ENCODE measurements at regions not wholly inside any gene's neighbourhood (a gene's known extent, or its start where the extent isn't known, plus 50 kb on each side); places are given as distances from the start of the nearest gene placed in this dataset.
"Not testable (repeated sequence)": the region's sequence is repeated elsewhere in the genome, so short reads cannot be mapped to it uniquely, and the experiment has no call there.

DNA sequence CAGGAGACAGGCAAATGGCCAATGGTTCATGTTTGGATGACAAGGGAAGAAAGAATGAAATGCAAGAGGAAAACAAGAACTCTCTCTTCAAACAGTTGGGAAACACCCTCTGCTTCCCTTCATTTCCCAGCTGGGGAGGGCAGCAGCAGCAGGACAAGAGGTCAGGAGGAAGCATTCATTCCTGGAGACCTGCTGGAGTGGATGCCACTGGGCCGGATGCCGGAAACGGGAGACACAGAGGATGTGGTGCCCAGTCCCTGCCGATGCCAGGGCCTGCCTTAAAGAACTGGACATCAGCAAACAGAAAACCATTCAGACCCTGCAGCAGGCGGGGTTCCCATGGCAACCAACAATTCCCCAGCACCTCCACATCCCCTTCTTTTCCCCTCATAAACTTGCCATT, 102.3 kb upstream of the ZNF648 start:
- no peaks in the 10 kb centered on the region for H3K4me1 ChIP-seq (ENCODE audit: control insufficient read depth, insufficient read depth, low read length)
- no peak overlapping the region for H3K4me3 ChIP-seq (ENCODE audit: low read length in 2 of 2)
- no peaks in the 10 kb centered on the region for H3K36me3 ChIP-seq (ENCODE audit: control insufficient read depth in 2 of 2, insufficient read depth in 2 of 2, low read length in 2 of 2)
- H3K27ac ChIP-seq (ENCODE audit: low read length), result no peak overlapping the region
- H3K27me3 ChIP-seq (ENCODE audit: control insufficient read depth in 1 of 2, insufficient read depth in 2 of 2, low read length in 2 of 2), result no peaks in the 10 kb centered on the region
- H3K9me3 ChIP-seq (ENCODE audit: control insufficient read depth in 2 of 2, low read length in 2 of 2), result no peaks in the 10 kb centered on the region
- no peak overlapping the region for H3K9ac ChIP-seq (ENCODE audit: low read length in 2 of 2)

DNA sequence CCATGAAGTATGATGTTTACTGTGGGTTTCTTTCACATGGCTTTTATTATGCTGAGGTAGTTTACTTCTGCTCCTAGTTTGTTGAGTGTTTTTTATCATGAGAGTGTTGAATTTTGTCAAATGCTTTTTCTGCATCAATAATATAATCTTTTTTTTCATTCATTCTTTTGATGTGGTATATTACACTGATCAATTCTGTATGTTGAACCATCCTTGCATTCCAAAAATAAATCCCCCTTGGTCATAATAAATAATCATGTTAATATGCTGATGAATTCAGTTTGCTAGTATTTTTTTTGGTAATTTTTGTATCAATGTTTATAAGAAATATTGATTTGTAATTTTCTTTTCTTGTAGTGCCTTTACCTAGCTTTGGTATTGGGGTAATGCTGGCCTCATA, 97.9 kb upstream of the ZNF648 start:
- no peak overlapping the region for H3K9ac ChIP-seq (ENCODE audit: low read length in 2 of 2)
- H3K27ac ChIP-seq (ENCODE audit: low read length), result no peak overlapping the region
- H3K4me3 ChIP-seq (ENCODE audit: low read length in 2 of 2), result no peak overlapping the region
- H3K9me3 ChIP-seq (ENCODE audit: control insufficient read depth in 2 of 2, low read length in 2 of 2), result no peaks in the 10 kb centered on the region
- no peaks in the 10 kb centered on the region for H3K4me1 ChIP-seq (ENCODE audit: control insufficient read depth, insufficient read depth, low read length)
- H3K27me3 ChIP-seq (ENCODE audit: control insufficient read depth in 1 of 2, insufficient read depth in 2 of 2, low read length in 2 of 2), result no peaks in the 10 kb centered on the region
- H3K36me3 ChIP-seq (ENCODE audit: control insufficient read depth in 2 of 2, insufficient read depth in 2 of 2, low read length in 2 of 2), result no peaks in the 10 kb centered on the region

DNA sequence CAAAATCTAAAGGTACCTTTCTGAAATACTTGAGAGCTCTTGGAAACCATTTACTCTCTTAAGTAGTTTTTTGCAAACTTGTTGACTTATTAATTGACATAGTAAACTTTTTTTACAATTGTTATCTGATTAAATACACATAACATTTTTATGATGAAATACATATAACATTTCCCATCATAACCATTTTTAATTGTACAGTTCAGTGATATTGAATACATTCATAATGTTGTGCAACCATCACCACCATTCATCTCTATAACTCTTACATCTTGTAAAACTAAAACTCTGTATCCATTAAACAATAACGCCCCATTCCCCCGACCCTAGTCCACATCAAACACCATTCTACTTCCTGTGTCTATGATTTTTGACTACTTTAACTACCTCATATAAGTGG, 95.7 kb upstream of the ZNF648 start:
- H3K27me3 ChIP-seq (ENCODE audit: control insufficient read depth in 1 of 2, insufficient read depth in 2 of 2, low read length in 2 of 2), result no peaks in the 10 kb centered on the region
- H3K36me3 ChIP-seq (ENCODE audit: control insufficient read depth in 2 of 2, insufficient read depth in 2 of 2, low read length in 2 of 2), result no peaks in the 10 kb centered on the region
- H3K27ac ChIP-seq (ENCODE audit: low read length), result no peak overlapping the region
- no peaks in the 10 kb centered on the region for H3K9me3 ChIP-seq (ENCODE audit: control insufficient read depth in 2 of 2, low read length in 2 of 2)
- no peak overlapping the region for H3K4me3 ChIP-seq (ENCODE audit: low read length in 2 of 2)
- no peak overlapping the region for H3K9ac ChIP-seq (ENCODE audit: low read length in 2 of 2)
- H3K4me1 ChIP-seq (ENCODE audit: control insufficient read depth, insufficient read depth, low read length), result no peaks in the 10 kb centered on the region

DNA sequence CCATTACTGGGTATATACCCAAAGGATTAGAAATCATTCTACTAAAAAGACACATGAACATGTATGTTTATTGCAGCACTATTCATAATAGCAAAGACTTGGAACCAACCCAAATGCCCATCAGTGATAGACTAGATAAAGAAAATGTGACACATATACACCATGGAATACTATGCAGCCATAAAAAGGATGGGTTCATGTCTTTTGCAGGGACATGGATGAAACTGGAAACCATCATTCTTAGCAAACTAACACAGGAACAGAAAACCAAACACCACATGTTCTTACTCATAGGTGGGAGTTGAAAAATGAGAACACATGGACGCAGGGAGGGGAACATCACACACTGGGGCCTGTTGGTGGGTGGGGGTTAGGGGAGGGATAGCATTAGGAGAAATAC, 92.9 kb upstream of the ZNF648 start:
- H3K36me3 ChIP-seq (ENCODE audit: control insufficient read depth in 2 of 2, insufficient read depth in 2 of 2, low read length in 2 of 2); H3K27ac ChIP-seq (ENCODE audit: low read length); H3K4me3 ChIP-seq (ENCODE audit: low read length in 2 of 2); H3K9me3 ChIP-seq (ENCODE audit: control insufficient read depth in 2 of 2, low read length in 2 of 2); H3K9ac ChIP-seq (ENCODE audit: low read length in 2 of 2); H3K4me1 ChIP-seq (ENCODE audit: control insufficient read depth, insufficient read depth, low read length); H3K27me3 ChIP-seq (ENCODE audit: control insufficient read depth in 1 of 2, insufficient read depth in 2 of 2, low read length in 2 of 2): not testable (repeated sequence)

DNA sequence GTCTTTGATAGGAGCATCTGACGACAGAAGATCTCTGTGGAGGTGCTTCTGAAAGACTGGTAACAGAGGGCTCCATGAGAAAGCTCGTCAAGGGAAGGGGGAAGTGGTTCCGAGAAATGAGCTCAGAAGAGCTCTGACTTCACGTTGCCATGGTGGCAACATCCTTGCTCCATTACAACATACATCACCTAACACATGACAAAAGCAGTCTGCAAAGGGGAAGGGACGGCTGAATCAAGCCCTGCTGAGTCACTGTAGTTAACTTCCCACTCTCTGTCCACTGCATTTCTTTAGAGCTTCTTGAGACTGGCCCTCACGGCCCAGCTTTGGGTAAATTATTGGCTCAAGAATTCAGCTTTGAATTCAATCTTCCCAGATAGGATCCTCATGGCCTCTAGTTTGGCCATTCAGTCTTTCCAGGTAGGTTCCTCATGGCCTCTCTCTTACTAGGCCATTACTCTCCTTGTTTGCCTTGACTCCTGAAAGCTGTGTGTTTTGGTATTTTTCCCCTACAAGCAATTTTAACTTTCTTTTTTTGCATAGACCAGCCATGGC, 88.0 kb upstream of the ZNF648 start:
- Histone ChIP-seq H3K27ac (ENCODE audit: low read length) (no peak overlapping the region), H3K36me3 (ENCODE audit: control insufficient read depth in 2 of 2, insufficient read depth in 2 of 2, low read length in 2 of 2) (no peaks in the 10 kb centered on the region), H3K4me1 (ENCODE audit: control insufficient read depth, insufficient read depth, low read length) (peaks cover 10% of the 10 kb centered on the region), H3K27me3 (ENCODE audit: control insufficient read depth in 1 of 2, insufficient read depth in 2 of 2, low read length in 2 of 2) (no peaks in the 10 kb centered on the region), H3K4me3 (ENCODE audit: low read length in 2 of 2) (no peak overlapping the region), H3K9ac (ENCODE audit: low read length in 2 of 2) (no peak overlapping the region), H3K9me3 (ENCODE audit: control insufficient read depth in 2 of 2, low read length in 2 of 2) (no peaks in the 10 kb centered on the region)

DNA sequence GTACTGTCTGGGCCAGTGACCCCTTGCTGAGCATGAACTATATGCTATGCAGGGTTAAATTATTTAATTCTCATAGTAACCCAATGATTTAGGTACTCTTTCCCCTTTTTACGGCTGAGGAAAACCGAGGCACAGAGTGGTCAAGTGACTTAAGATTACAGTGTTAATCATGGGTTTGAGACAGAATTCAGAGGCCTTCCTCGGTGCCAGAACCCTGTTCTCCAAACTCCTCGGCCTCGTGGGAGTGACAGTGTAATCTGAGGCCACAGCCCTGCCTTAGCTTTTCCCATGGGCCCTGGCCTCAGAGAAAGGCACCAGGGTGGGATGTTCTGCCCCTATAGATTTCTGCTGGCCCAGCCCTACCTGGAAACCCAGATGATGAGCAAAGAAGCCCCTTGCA, 86.4 kb upstream of the ZNF648 start:
- Histone ChIP-seq H3K9me3 (ENCODE audit: control insufficient read depth in 2 of 2, low read length in 2 of 2) (no peaks in the 10 kb centered on the region), H3K4me1 (ENCODE audit: control insufficient read depth, insufficient read depth, low read length) (peaks cover 26% of the 10 kb centered on the region), H3K36me3 (ENCODE audit: control insufficient read depth in 2 of 2, insufficient read depth in 2 of 2, low read length in 2 of 2) (no peaks in the 10 kb centered on the region), H3K9ac (ENCODE audit: low read length in 2 of 2) (no peak overlapping the region), H3K27me3 (ENCODE audit: control insufficient read depth in 1 of 2, insufficient read depth in 2 of 2, low read length in 2 of 2) (no peaks in the 10 kb centered on the region), H3K27ac (ENCODE audit: low read length) (no peak overlapping the region), H3K4me3 (ENCODE audit: low read length in 2 of 2) (no peak overlapping the region)

DNA sequence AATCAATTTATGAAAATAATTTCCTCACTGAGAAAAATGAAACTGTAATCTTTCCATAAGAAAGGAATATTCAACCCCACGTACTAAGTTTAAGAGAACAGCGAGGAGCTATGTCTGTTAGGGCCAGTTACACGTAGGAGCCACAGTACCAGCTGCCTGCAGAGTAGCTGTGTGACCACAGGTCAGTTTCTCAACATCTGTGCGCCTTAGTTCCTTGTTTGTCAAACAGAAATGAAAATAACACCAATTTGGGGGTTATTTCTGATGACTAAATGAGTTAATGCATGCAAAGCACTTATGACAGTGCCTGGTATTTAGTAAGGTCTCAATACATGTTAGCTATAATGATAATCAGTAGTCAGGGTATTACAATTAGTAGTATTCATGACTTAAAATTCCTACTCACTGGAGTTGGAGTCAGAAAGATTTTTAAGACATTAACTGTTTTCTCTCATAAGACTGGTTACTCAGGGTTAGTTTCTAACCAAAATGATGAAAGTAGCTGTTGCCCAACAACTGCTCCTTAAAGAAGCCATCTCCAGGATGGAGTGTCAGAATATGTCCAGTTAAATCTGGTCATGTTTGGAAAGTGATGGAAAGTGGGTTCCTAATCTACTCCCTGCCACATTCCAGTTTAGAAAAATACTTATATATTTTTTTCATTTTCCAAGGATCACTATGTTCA, 85.8 kb upstream of the ZNF648 start:
- Histone ChIP-seq H3K4me3 (ENCODE audit: low read length in 2 of 2) (no peak overlapping the region), H3K4me1 (ENCODE audit: control insufficient read depth, insufficient read depth, low read length) (peaks cover 27% of the 10 kb centered on the region), H3K27me3 (ENCODE audit: control insufficient read depth in 1 of 2, insufficient read depth in 2 of 2, low read length in 2 of 2) (no peaks in the 10 kb centered on the region), H3K36me3 (ENCODE audit: control insufficient read depth in 2 of 2, insufficient read depth in 2 of 2, low read length in 2 of 2) (no peaks in the 10 kb centered on the region), H3K9ac (ENCODE audit: low read length in 2 of 2) (no peak overlapping the region), H3K9me3 (ENCODE audit: control insufficient read depth in 2 of 2, low read length in 2 of 2) (no peaks in the 10 kb centered on the region), H3K27ac (ENCODE audit: low read length) (no peak overlapping the region)

DNA sequence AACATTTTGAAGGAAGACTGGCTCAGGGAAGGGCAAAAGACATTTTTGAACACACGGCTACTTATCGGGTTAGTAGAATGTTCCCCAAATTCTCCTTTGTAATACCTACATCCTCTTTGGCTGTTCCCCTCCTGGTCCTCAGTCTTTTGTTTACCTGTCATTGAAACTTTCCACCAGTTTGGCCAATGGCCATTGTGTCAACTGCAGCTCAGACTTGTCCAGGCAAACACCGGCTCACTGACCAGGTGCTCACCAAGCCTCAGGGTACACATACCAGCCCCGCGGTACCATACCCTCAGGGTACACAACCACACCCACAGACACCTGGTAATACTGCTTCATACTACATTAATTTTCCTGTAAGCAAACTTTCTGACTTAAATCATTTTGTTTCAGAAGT, 84.8 kb upstream of the ZNF648 start:
- Histone ChIP-seq H3K27ac (ENCODE audit: low read length) (no peak overlapping the region), H3K9me3 (ENCODE audit: control insufficient read depth in 2 of 2, low read length in 2 of 2) (no peaks in the 10 kb centered on the region), H3K4me3 (ENCODE audit: low read length in 2 of 2) (no peak overlapping the region), H3K36me3 (ENCODE audit: control insufficient read depth in 2 of 2, insufficient read depth in 2 of 2, low read length in 2 of 2) (no peaks in the 10 kb centered on the region), H3K4me1 (ENCODE audit: control insufficient read depth, insufficient read depth, low read length) (peaks cover 27% of the 10 kb centered on the region), H3K9ac (ENCODE audit: low read length in 2 of 2) (no peak overlapping the region), H3K27me3 (ENCODE audit: control insufficient read depth in 1 of 2, insufficient read depth in 2 of 2, low read length in 2 of 2) (no peaks in the 10 kb centered on the region)

DNA sequence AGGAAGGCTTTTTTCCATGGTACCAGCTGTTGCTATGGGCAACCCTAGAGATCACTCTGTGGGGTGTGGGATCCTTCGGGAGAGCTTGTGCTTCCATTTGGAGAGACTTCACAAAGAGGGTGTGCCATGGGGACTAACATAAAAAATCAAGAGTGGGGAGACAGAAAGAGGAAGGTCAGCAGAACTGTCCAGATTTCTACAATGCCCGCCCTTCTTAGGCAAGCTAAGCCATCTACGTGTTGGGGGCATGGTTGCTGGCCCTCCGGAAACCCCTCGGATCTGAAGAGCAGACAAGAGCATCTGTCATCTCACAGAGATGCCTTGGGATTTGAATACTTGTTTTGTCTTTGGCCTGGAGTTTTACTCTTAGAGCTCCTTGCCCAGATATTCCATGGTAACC, 83.9 kb upstream of the ZNF648 start:
- Histone ChIP-seq H3K4me1 (ENCODE audit: control insufficient read depth, insufficient read depth, low read length) (peaks cover 27% of the 10 kb centered on the region), H3K27me3 (ENCODE audit: control insufficient read depth in 1 of 2, insufficient read depth in 2 of 2, low read length in 2 of 2) (no peaks in the 10 kb centered on the region), H3K4me3 (ENCODE audit: low read length in 2 of 2) (no peak overlapping the region), H3K9ac (ENCODE audit: low read length in 2 of 2) (no peak overlapping the region), H3K9me3 (ENCODE audit: control insufficient read depth in 2 of 2, low read length in 2 of 2) (no peaks in the 10 kb centered on the region), H3K36me3 (ENCODE audit: control insufficient read depth in 2 of 2, insufficient read depth in 2 of 2, low read length in 2 of 2) (no peaks in the 10 kb centered on the region), H3K27ac (ENCODE audit: low read length) (peak overlapping the region; percentile 93)

DNA sequence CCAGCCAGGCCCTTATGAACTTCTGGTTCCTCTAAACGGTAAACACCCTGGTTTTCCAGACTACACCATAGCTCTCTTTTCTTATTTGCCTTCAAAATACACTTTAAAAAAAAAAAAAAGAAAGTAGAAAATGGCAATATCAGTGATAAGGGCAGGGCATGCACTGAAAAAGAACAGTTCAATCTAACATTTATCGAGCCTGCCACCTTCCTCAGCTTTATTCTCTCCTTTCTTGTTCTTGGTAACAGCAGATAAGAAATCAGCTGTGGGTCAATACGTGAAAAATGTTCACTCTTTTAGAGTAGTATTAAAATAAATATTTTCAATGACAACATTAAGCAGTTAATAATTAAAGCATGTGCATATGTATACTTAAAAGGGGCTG, 83.1 kb upstream of the ZNF648 start:
- Histone ChIP-seq H3K27me3 (ENCODE audit: control insufficient read depth in 1 of 2, insufficient read depth in 2 of 2, low read length in 2 of 2) (no peaks in the 10 kb centered on the region), H3K36me3 (ENCODE audit: control insufficient read depth in 2 of 2, insufficient read depth in 2 of 2, low read length in 2 of 2) (no peaks in the 10 kb centered on the region), H3K4me3 (ENCODE audit: low read length in 2 of 2) (no peak overlapping the region), H3K27ac (ENCODE audit: low read length) (peak overlapping the region; percentile 93), H3K9ac (ENCODE audit: low read length in 2 of 2) (peak overlapping the region; percentile 47 to 62), H3K4me1 (ENCODE audit: control insufficient read depth, insufficient read depth, low read length) (peaks cover 27% of the 10 kb centered on the region), H3K9me3 (ENCODE audit: control insufficient read depth in 2 of 2, low read length in 2 of 2) (no peaks in the 10 kb centered on the region)

DNA sequence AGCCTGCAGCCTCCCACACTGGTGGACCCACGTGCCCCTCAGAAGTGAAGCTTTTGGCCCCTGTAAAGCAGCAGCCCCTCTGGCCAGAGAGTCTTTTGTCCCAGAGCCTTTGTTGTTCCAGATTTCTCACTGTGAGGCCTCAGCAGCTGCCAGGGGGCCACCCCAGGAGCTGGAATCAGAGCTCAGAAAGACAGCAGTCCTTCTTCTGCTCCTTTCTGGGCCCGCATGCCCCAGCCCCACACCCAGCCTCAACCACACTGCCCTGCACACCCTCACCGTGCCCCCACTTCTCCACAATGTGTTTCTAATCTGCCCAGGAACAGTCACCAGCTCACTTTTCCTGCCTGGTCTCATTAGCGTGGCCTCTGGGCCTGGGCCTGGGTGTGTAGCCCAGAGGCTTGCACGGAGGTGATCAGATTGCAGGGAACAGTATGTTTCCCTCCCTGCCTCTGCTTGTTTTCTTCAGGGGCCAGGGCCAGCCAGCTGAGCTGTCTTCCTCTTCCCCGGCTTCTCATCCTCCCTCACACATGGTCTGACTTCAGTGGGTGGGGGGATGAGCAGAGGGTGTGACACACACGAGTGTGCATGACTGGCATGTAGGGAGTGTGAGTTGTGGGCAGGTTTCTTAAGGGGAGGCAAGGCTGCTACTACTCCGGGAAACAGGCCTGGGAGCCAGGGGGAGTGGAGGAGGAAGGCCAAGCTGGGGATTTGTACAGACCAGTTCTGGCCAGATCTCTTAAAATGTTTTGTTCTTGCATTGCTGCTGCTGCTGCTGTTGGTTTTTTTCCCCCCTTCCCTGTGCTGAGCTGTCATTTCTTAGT, 82.5 kb upstream of the ZNF648 start:
- Histone ChIP-seq H3K36me3 (ENCODE audit: control insufficient read depth in 2 of 2, insufficient read depth in 2 of 2, low read length in 2 of 2) (no peaks in the 10 kb centered on the region), H3K9me3 (ENCODE audit: control insufficient read depth in 2 of 2, low read length in 2 of 2) (no peaks in the 10 kb centered on the region), H3K27ac (ENCODE audit: low read length) (peak overlapping the region; percentile 93), H3K27me3 (ENCODE audit: control insufficient read depth in 1 of 2, insufficient read depth in 2 of 2, low read length in 2 of 2) (no peaks in the 10 kb centered on the region), H3K9ac (ENCODE audit: low read length in 2 of 2) (peak overlapping the region; percentile 60 to 62), H3K4me1 (ENCODE audit: control insufficient read depth, insufficient read depth, low read length) (peaks cover 27% of the 10 kb centered on the region), H3K4me3 (ENCODE audit: low read length in 2 of 2) (peak overlapping the region in 1 of 2 donors; percentile 40)

Measured in stomach smooth muscle (tissue), 2 donors.